ENCODE measurements at regions not wholly inside any gene's neighbourhood (a gene's known extent, or its start where the extent isn't known, plus 50 kb on each side); places are given as distances from the start of the nearest gene placed in this dataset.

GRCh38 chr22:49642741-49643140 is 184.9 kb downstream of the BRD1 start:
- TF ChIP-seq BACH2 (CRISPR knock-in tag; IDR thresholded peaks at IDR 0.05; ENCODE audit: borderline replicate concordance) (no peak), ZFP3 (CRISPR knock-in tag; IDR thresholded peaks at IDR 0.05) (no peak), SNAI2 (CRISPR knock-in tag; IDR thresholded peaks at IDR 0.05) (no peak), RARB (CRISPR knock-in tag; IDR thresholded peaks at IDR 0.05) (no peak), ZC3H10 (CRISPR knock-in tag; IDR thresholded peaks at IDR 0.05) (no peak)

Data from SK-N-SH treated with all-trans-retinoic acid at 6 μM for 48 hours (cell line).